ENCODE measurements at regions not wholly inside any gene's neighbourhood (a gene's known extent, or its start where the extent isn't known, plus 50 kb on each side); places are given as distances from the start of the nearest gene placed in this dataset.

GRCh38 chr9:89923961-89924504, 319.2 kb downstream of the GADD45G start:
- DNase-seq = no peak

- no peak for DNase-seq
Measured at GRCh38 chr9:89924611-89925010, 319.8 kb downstream of the GADD45G start.

GRCh38 chr9:89926167-89926566, 321.4 kb downstream of the GADD45G start:
- no peak for DNase-seq

GRCh38 chr9:89926691-89927220, 321.9 kb downstream of the GADD45G start:
- DNase-seq = no peak

- no peak for DNase-seq
Measured at GRCh38 chr9:89928106-89928505, 323.3 kb downstream of the GADD45G start.

- DNase-seq = no peak
Measured at GRCh38 chr9:89928521-89929275, 323.9 kb downstream of the GADD45G start.

- DNase-seq = no peak
Measured at GRCh38 chr9:89929315-89929672, 324.5 kb downstream of the GADD45G start.

- no peak for DNase-seq
Measured at GRCh38 chr9:89929673-89930480, 325.1 kb downstream of the GADD45G start.

GRCh38 chr9:89933578-89933977, 328.8 kb downstream of the GADD45G start:
- no peak for DNase-seq

GRCh38 chr9:89935115-89935514, 330.3 kb downstream of the GADD45G start:
- no peak for DNase-seq

- DNase-seq = no peak
Measured at GRCh38 chr9:89935801-89936200, 331.0 kb downstream of the GADD45G start.

- no peak for DNase-seq
Measured at GRCh38 chr9:89937051-89937450, 332.2 kb downstream of the GADD45G start.

- no peak for DNase-seq
Measured at GRCh38 chr9:89939181-89939580, 334.4 kb downstream of the GADD45G start.

- no peak for DNase-seq
Measured at GRCh38 chr9:89939626-89940292, 334.9 kb downstream of the GADD45G start.

- no peak for DNase-seq
Measured at GRCh38 chr9:89940625-89941024, 335.8 kb downstream of the GADD45G start.

- no peak for DNase-seq
Measured at GRCh38 chr9:89941875-89942274, 337.1 kb downstream of the GADD45G start.

GRCh38 chr9:89942643-89943042, 337.8 kb downstream of the GADD45G start:
- no peak for DNase-seq

GRCh38 chr9:89943309-89943708, 338.5 kb downstream of the GADD45G start:
- DNase-seq = no peak

- DNase-seq = no peak
Measured at GRCh38 chr9:89943728-89944127, 338.9 kb downstream of the GADD45G start.

GRCh38 chr9:89945133-89945532, 340.3 kb downstream of the GADD45G start:
- no peak for DNase-seq

- DNase-seq = no peak
Measured at GRCh38 chr9:89946741-89947140, 341.9 kb downstream of the GADD45G start.

GRCh38 chr9:89949111-89949510, 344.3 kb downstream of the GADD45G start:
- no peak for DNase-seq

GRCh38 chr9:89951675-89952074, 346.9 kb downstream of the GADD45G start:
- DNase-seq = no peak
